ENCODE measurements at regions not wholly inside any gene's neighbourhood (a gene's known extent, or its start where the extent isn't known, plus 50 kb on each side); places are given as distances from the start of the nearest gene placed in this dataset.

GRCh38 chr2:49444005-49444404 lies 289.7 kb upstream of the FSHR start:
- no peak for TF ChIP-seq CTCF (IDR thresholded peaks at IDR 0.05)
- no peak for TF ChIP-seq POLR2A (IDR thresholded peaks at IDR 0.05)

Measured in thyroid gland (tissue), 4 donors.